Endothelial cell of umbilical vein (primary cell): ENCODE measurements at regions not wholly inside any gene's neighbourhood (a gene's known extent, or its start where the extent isn't known, plus 50 kb on each side); places are given as distances from the start of the nearest gene placed in this dataset.

ENCODE experiments used
- CTCF ChIP-seq, 2 donors: IDR thresholded peaks; 1 replicate in 1 of 2; 2 replicates in 1 of 2; pipeline ENCODE4 v1.5.1; 2011; ENCODE audit warnings: low read length in 2 of 2, mild to moderate bottlenecking in 2 of 2, moderate library complexity in 2 of 2, control low read depth in 1 of 2, inconsistent platforms in 1 of 2, low read depth in 1 of 2; ENCODE audit not compliant: insufficient read depth in 1 of 2; ENCODE audit errors: extremely low read depth in 1 of 2
- EZH2 ChIP-seq: IDR thresholded peaks from 2 replicates; pipeline ENCODE4 v1.6.1; 2012; ENCODE audit warnings: borderline replicate concordance, low read depth, mild to moderate bottlenecking, moderate library complexity, low read length, inconsistent platforms; ENCODE audit not compliant: severe bottlenecking
- POLR2A ChIP-seq: IDR thresholded peaks from 2 replicates; pipeline ENCODE4 v1.6.1; 2012; ENCODE audit warnings: low read depth, mild to moderate bottlenecking, control low read depth, low read length

GRCh38 chr4:114442856-114443255 is 155.8 kb upstream of the UGT8 start:
- TF ChIP-seq CTCF (IDR thresholded peaks at IDR 0.05; ENCODE audit: extremely low read depth in 1 of 2, insufficient read depth in 1 of 2, low read depth in 1 of 2, low read length in 2 of 2) (no peak), EZH2 (no peak), POLR2A (no peak)
